Activated CD4-positive, alpha-beta T cell treated with anti-CD3 and anti-CD28 coated beads, Interleukin-2, amount 50 U/mL, for 48 hours (primary cell): ENCODE measurements at regions not wholly inside any gene's neighbourhood (a gene's known extent, or its start where the extent isn't known, plus 50 kb on each side); places are given as distances from the start of the nearest gene placed in this dataset.
A peak's percentile ranks its signal among the peaks of the same experiment; 100 is the strongest.
"Not testable (repeated sequence)": the region's sequence is repeated elsewhere in the genome, so short reads cannot be mapped to it uniquely, and the experiment has no call there.

Source experiments
- DNase-seq, 2 experiments: peaks; one replicate each; pipeline ENCODE4 v3.0.0-alpha.2; 2020

DNA sequence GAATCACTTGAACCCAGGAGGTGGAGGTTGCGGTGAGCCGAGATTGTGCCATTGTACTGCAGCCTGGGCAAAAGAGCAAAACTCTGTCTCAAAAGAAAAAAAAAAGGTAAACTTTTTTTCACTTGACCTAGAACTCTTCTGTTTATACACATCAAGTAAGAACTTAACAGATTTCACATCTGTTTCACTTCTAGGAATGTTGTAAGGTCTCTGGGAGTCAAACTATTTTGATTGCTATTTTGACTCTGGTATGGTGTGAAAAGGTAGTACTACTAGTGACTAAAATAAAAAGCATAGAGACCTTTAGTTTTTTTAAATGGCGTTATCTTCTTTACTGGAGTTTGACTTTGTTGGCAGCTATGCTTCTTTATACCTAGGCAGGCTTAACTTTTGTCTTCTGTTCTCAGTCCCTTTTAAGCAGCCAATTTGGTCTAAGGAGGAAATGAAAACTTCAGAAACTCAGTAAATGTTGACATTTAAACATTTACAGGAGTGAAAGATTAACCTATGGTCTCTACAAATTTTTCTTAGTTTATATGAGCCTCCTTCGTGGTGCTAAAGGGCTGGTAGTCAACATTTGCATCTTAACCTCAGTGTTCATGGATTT, 84.7 kb downstream of the METTL2B start:
- DNase-seq, result not testable (repeated sequence)

DNA sequence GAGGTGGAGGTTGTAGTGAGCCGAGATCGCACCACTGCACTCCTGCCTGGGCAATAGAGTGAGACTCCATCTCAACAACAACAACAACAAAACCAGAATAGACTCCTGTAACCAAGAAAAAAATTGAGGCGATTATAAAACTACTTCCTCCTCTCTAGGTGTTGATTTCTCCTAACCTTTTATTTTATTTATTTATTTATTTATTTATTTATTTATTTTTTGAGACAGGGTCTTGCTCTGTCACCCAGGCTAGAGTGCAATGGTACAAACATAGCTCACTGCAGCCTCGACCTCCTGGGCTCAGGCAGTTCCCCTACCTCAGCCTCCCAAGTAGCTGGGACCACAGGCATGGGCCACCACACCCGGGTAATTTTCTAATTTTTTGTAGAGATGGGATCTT, 86.2 kb downstream of the METTL2B start:
- DNase-seq, result not testable (repeated sequence)

DNA sequence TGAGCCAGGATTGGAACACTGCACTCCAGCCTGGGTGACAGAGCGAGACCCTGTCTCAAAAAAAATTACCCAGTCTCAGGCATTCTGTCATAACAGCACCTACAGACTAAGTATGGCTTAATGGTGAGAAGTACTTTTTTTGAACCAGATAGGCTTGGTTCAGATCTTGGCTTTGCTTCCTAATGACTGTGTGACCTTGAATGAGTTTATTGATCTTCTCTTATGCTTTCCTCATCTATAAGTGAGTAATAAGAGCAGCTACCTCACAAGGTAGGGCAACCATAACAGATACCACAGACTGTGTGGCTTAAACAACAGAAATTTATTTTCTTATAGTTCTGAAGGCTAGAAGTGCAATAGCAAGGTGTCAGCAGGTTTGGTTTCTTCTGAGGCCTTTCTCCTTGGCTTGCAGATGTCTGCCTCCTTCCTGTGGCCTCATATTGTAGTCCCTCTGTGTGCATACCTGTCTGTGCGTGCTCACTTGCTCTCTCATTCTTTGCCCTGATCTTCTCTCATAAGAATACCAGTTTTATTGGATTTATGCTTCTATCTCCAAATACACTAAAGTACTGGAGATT, 87.7 kb downstream of the METTL2B start:
- DNase-seq, result not testable (repeated sequence)

DNA sequence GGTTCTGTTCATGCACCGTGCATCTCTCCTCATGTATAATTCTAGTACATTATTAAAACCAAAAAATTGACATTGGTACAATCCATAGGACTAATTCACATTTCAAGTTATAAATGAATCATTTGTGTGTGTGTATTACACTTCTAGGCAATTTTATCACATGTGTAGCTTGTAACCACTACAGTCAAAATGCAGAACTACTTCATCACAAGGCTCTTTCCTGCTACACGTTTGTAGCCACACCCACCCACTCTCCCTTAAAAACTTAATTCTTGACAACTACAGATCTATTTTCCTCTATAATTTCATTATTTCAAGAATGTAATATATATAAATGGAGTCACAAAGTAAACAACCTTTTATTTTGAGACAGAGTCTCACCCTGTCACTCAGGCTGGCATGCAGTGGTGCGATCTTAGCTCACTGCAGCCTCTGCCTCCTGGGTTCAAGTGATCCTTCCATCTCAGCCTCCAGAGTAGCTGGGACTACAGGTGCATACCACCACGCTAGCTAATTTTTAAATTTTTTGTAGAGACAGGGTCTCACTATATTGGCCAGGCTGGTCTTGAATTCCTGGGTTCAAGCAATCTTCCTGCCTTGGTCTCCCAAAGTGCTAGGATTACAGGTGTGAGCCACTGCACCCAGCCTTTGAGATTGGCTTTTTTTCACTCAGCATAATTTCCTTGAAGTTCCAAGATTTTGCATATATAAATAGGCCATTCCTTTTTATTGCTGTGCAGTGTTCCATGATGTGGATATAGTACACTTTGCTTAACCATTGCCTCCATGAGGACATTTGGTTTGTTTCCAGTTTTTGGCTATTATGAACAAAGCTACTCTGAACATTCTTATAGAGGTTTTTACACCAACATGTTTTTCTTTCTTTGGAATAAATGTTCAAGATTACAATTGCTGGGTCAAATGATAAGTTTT, 88.7 kb downstream of the METTL2B start:
- not testable (repeated sequence) for DNase-seq

DNA sequence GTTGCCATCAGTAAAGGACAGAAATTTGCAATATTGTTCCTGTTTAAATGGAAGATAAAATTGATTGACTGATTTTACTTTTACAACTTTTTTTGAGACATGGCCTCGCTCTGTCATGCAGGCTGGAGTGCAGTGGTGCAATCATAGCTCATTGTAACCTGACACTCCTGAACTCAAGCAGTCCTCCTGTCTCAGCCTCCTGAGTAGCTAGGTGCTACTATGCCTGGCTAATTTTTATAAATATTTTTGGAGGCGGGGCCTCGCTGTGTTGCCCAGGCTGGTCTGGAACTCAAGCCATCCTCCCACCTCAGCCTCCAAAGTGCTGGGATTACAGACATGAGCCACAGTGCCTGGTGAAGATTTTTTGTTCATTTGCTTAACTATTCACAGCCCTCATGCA, 96.8 kb upstream of the GARIN1A start:
- not testable (repeated sequence) for DNase-seq

DNA sequence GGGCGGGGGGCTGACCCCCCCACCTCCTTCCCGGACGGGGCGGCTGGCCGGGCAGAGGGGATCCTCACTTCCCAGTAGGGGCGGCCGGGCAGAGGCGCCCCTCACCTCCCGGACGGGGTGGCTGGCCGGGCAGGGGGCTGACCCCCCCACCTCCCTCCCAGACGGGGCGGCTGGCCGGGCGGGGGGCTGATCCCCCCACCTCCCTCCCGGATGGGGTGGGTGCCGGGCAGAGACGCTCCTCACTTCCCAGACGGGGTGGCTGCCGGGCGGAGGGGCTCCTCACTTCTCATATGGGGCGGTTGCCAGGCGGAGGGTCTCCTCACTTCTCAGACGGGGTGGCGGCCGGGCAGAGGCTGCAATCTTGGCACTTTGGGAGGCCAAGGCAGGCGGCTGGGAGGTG, 95.1 kb upstream of the GARIN1A start:
- DNase-seq, result not testable (repeated sequence)

DNA sequence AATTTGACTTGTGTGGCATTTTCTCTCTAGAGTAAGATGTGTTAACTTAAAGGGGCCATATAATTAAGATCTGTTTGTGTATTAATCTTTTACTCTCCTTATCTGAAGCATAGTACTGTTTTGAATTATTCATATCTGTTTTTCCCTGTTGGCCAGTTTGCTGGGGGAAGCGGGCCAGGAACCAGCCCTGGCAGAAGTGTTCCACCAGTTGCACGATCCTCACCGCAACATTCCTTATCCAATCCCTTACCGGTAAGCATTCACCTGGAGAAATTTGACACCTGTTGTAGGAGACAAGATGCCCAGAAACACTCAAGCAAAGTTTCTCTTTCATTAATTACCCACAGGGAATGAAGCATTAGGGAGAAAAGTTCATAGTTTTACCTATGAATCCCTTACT, 92.2 kb upstream of the GARIN1A start:
- not testable (repeated sequence) for DNase-seq

DNA sequence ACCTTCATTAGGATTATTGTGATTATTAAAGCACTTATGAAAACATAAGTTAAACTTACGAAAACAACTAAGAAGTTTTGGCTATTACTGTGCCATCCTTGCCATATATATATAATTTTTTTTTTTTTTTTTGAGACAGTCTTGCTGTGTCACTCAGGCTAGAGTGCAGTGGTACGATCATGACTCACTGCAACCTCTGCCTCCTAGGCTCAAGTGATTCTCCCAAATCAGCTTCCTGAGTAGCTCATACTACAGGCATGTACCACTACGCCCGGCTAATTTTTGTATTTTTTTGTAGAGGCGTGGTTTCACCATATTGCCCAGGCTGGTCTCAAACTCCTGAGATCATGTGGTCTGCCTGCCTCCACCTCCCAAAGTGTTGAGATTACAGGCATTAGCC, 91.0 kb upstream of the GARIN1A start:
- not testable (repeated sequence) for DNase-seq

DNA sequence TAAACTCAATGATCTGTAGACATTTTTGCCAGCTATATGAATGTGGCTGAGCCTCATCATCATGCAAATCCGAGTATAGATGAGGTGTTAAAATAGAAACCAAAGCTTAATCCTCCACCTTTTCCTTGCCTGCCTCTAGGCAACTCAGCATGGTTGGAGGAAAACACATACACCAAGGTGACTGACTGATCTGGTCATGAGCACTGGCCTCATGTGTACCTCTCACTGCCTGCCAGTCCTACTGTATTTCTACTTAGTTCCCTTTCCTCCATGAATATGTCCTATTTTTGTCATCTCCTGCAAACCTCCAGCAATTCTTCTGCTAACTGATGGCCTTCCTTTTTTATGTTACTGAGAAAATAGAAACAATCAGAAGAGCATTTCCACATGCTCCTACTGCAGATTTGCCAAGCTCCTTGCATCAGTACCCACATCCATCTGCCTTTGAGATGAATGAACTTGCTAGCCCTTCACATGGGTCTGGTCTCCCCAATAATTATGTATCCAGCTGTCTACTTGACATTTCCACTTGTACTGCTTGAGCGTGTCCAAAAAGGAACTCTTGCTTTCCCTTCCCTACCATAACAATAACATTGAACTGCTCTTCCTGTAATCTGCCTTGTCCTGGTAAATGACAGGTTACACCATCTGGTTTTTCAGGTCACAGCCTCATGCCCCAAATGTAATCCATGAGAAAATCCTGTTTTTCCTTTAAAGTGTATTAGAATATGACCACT, 90.1 kb upstream of the GARIN1A start:
- DNase-seq, result not testable (repeated sequence)

DNA sequence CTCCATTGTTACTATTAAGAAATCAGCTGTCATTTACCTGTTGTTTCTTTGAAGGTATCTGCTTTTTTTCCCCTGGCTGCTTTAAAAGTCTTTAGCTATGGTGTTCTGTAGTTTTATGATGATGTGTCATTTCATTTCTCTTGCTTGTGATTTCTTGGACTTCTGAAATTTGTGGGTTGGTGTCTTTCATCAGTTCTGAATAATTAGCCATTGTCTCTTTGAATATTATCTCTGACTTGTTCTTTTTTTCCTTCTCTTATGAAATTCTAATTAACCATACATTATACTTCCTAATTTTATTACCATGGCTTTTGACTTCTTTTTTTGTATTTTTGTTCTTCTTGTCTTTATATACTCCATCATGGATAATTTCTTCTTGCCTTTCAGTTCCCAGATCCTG, 85.4 kb upstream of the GARIN1A start:
- not testable (repeated sequence) for DNase-seq

DNA sequence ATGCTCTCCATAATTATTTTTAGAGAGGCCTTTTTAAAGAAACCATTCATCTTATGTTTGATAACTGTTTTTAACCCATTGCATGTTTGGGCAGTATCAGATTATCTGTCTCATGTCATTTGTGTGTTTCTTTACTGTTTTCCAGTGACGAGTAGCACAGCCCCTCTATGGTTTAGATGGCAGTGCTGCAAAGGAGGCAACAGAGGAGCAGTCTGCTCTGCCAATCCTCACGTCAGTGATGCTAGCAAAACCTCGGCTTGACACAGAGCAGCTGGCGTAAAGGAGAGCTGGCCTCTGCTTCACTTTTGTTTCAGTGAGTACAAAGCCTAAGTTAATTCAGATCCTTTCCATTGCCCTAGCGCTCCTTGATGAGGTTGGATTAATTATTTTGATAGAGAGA, 80.4 kb upstream of the GARIN1A start:
- no peak for DNase-seq

DNA sequence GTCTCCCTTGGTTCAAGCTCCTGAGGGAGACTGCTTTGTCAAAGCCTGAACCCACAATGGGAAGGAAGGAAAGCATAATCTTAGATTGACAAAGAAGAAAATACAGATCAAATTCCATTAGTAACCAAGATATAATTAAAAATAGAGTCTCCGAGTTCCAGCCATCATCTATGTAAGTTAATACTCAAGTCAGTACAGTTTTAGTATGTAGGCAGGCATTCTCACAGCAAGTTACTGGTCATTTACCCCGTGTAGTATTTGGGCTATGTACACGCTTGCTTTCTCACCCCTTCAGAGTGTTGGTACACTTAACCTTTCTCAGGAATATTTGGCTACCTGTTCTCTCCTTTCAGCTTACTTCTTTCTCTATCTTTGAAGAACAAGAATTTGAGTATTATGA, 79.9 kb upstream of the GARIN1A start:
- DNase-seq, result not testable (repeated sequence)

DNA sequence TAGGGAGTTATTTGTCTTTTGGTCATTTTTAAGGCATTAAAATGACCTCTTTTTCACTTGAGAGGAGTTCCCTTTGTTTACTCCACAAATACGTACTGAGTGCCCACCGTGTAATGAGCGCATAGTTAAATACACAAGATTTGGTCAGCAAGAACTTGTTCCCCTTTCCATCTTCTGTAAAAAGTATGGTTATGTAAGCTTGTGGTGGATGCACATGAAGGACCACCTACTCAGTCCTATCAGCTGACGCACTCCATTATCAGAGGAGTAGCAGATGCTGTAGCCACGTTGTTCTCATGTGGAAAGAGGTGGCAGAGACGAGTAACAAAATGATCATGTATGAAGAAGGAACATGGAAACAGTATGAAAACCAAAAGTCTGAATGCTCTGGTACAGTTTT, 78.0 kb upstream of the GARIN1A start:
- DNase-seq, result not testable (repeated sequence)

DNA sequence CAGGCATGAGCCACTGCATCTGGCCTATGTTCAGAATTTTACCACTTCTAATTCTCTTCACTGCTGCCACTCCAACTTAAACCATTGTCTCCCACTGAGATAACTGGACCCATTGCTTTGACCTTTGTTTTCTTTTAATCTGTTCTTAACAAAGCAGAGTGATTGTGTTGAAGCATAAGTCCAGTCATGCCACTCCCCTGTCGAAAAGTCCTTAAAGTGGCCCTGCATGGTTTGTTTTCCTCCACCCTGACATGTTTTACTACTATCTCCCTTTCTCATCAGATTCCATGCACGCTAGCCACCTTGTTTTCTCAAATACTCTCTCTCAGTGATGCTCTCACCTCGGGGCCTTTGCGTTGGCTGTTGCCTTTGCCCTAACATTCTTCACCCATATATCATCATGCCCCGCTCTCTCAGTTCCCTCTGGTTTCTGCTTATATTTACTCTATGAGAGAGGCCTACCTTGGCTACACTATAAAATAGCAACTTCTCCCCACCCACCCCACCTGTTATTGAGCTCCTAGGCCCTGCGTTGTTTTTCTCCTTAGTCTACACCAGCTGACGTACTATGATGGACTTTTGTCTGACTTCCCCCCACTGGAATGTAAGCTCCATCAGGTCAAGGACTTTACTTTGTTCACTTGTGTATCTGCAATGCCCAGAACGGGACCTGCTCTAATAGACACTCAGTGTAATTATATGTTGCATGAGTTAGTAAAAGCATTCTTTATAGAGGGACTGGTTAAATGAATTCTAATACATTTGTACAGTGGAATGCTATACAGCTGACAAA, 75.6 kb upstream of the GARIN1A start:
- not testable (repeated sequence) for DNase-seq

DNA sequence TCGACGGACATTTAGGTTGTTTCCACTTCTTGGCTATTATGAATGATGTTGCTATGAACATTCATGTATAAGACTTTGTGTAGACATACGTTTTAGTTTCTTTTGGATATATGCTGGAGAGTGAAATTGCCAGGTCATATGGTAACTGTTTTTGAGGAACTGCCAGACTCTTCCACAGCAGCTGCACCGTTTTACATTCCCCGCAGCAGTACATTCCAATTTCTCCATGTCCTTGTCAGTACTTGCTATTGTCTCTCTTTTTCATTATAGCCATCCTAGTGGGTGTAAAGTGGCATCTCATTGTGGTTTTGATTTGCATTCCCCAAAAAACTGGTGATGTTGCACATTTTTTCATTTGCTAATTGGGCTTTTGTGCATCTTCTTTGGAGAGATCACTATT, 73.1 kb upstream of the GARIN1A start:
- not testable (repeated sequence) for DNase-seq

DNA sequence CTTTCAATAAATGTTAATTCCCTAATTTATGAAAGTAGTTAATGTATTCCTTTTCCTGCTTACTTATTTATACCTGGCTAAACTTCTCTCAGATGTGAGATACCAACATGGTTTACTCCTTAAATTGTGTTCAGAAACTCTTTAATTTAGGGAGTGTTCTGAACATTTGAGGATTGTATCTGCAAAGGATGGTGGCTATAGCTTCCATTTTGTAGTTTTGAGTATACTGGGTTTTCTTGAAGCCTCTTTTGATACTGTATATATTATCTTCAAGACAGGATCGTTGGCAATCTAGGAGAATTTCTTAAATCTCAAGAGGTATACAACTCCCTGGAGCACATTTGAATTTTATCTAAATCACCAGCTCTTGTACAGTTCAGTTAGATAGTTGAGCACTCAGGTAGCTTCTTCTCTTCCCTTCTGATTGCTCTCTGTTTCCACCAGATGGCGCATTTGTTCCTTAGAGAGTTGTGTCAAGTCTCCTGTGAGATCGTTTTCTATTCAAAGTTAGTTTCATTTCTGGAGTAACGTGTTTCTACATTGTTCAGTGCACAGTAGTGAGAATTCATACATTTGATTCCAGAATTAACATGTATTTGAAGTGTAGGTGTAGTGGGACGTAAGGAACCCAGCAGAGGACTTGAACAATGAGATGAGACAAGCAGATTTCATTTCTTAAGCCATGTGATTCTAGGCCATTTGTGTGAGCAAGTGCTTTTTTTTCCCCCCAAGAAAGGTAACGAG, 63.2 kb upstream of the GARIN1A start:
- DNase-seq, result peak in 1 of 2 experiments; percentile 13

DNA sequence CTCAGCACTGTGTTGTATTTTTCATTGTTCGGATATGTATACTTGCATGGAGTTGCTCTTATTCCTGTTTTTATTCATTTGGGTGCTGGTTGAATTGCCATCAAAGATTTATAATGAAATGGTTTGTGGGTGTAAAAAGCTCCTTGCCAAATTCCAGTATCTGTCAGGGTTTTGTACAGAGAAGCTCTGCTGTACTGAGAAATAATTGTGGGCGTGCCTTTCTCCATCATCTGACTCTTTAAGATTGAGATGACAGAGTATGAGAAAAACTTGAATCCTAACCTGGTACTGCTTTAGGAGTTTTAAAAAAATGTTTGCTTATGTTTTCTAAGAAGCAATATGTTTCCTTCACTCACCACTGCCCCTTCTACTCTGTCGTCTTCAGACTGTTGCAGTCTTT, 58.7 kb upstream of the GARIN1A start:
- not testable (repeated sequence) for DNase-seq

DNA sequence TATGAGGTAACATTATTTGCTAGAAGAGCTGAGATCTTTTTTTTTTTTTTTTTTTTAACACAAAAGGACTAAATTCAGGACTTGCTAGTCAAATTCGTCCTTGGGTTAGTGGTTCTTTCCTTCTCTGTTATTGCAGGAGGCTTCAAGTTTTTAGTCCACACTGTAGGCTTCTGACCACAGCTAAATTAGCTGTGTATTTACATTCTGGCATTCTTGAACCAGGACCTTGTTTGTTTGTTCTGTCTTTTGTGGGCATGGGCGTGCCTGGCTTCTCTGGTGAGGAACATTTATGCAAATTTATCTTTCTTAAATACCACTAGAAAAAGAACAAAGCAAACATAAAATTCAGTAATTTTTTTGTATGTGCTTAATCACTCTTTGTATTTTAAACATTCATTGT, 57.3 kb upstream of the GARIN1A start:
- DNase-seq, result not testable (repeated sequence)

DNA sequence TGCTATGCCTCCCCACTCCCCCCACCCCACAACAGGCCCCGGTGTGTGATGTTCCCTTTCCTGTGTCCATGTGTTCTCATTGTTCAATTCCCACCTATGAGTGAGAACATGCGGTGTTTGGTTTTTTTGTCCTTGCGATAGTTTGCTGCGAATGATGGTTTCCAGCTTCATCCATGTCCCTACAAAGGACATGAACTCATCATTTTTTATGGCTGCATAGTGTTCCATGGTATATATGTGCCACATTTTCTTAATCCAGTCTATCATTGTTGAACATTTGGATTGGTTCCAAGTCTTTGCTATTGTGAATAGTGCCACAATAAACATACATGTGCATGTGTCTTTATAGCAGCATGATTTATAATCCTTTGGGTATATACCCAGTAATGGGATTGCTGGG, 55.3 kb upstream of the GARIN1A start:
- not testable (repeated sequence) for DNase-seq
